ENCODE measurements at regions not wholly inside any gene's neighbourhood (a gene's known extent, or its start where the extent isn't known, plus 50 kb on each side); places are given as distances from the start of the nearest gene placed in this dataset.

- TF ChIP-seq EZH2 (IDR thresholded peaks at IDR 0.05; ENCODE audit: low read depth) (no peak), CTCF (conservative IDR thresholded peaks at IDR 0.05) (no peak)
Measured at GRCh38 chr13:30135351-30135750, 172.0 kb downstream of the KATNAL1 start.

All from PC-9 (cell line).